GM12891 (cell line): ENCODE measurements at regions not wholly inside any gene's neighbourhood (a gene's known extent, or its start where the extent isn't known, plus 50 kb on each side); places are given as distances from the start of the nearest gene placed in this dataset.

Experiments
- POLR2A ChIP-seq: IDR thresholded peaks from 2 replicates; pipeline ENCODE4 v1.6.1; 2011; ENCODE audit warnings: low read depth, low read length, control low read depth
- POLR2AphosphoS5 ChIP-seq: IDR thresholded peaks from 2 replicates; pipeline ENCODE4 v1.6.1; 2011; ENCODE audit warnings: low read depth, low read length, control low read depth

DNA sequence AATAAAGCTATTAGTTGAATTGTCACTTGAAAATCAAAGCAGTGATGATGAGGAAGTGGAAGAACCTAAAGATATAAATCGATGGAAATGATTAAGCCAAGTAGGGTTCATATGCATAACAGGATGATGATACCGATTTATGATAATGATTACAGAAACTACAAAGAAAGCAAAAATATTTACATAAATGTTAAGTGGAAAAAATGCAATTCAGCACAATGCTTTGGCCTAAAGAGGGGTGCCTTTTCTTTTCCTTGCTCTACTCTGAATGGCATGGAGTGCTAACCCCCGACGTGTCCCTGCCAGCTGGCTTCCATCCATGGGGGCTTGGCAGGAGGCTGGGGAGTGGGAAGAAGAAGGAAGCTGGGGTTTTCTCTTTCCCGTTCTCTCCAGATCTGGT is 240.3 kb downstream of the GATA3 start:
- TF ChIP-seq POLR2A (no peak), POLR2AphosphoS5 (no peak)
